ENCODE measurements at regions not wholly inside any gene's neighbourhood (a gene's known extent, or its start where the extent isn't known, plus 50 kb on each side); places are given as distances from the start of the nearest gene placed in this dataset.

- no peaks in the 10 kb centered on the region for H3K4me1 ChIP-seq
- H3K36me3 ChIP-seq (ENCODE audit: low read depth, missing control alignments), result no peaks in the 10 kb centered on the region
- H3K27ac ChIP-seq, result no peak overlapping the region
- TF ChIP-seq CTCF (IDR thresholded peaks at IDR 0.05) (no peak), POLR2A (IDR thresholded peaks at IDR 0.05) (no peak)
- intact Hi-C loops (cut with DNase I; ENCODE audit: low total_unique reads), result no loop called here
- no peaks in the 10 kb centered on the region for H3K27me3 ChIP-seq
- no peak overlapping the region for H3K4me3 ChIP-seq
- DNase-seq, result no peak
- H3K9me3 ChIP-seq, result no peaks in the 10 kb centered on the region
- 80 to 81% methylated on average over 5 of the region's 5 CpGs for WGBS, 2 donors
Measured at GRCh38 chr13:69556540-69557196, 551.0 kb upstream of the ATXN8OS start.

- TF ChIP-seq POLR2A (IDR thresholded peaks at IDR 0.05) (no peak), CTCF (IDR thresholded peaks at IDR 0.05) (no peak)
- 61 to 64% methylated on average over 2 of the region's 2 CpGs for WGBS, 2 donors
- H3K4me3 ChIP-seq, result no peak overlapping the region
- no peak for DNase-seq
- intact Hi-C loops (cut with DNase I; ENCODE audit: low total_unique reads), result no loop called here
- no peaks in the 10 kb centered on the region for H3K36me3 ChIP-seq (ENCODE audit: low read depth, missing control alignments)
- H3K27ac ChIP-seq, result no peak overlapping the region
- no peaks in the 10 kb centered on the region for H3K4me1 ChIP-seq
- H3K9me3 ChIP-seq, result no peaks in the 10 kb centered on the region
- no peaks in the 10 kb centered on the region for H3K27me3 ChIP-seq
Measured at GRCh38 chr13:69553976-69554375, 553.6 kb upstream of the ATXN8OS start.

GRCh38 chr13:69551193-69551592 is 556.4 kb upstream of the ATXN8OS start:
- no peak for DNase-seq
- TF ChIP-seq POLR2A (IDR thresholded peaks at IDR 0.05), result no peak
- no peak for TF ChIP-seq CTCF (IDR thresholded peaks at IDR 0.05)
- intact Hi-C loops (cut with DNase I; ENCODE audit: low total_unique reads), result no loop called here
- Histone ChIP-seq H3K36me3 (ENCODE audit: low read depth, missing control alignments) (no peaks in the 10 kb centered on the region), H3K4me1 (no peaks in the 10 kb centered on the region), H3K9me3 (no peaks in the 10 kb centered on the region), H3K27me3 (no peaks in the 10 kb centered on the region), H3K27ac (no peak overlapping the region), H3K4me3 (no peak overlapping the region)
- 67 to 97% methylated on average over 2 of the region's 2 CpGs for WGBS, 2 donors

- TF ChIP-seq POLR2A (IDR thresholded peaks at IDR 0.05) (no peak), CTCF (IDR thresholded peaks at IDR 0.05) (no peak)
- H3K27me3 ChIP-seq, result no peaks in the 10 kb centered on the region
- no peak overlapping the region for H3K4me3 ChIP-seq
- no peak for DNase-seq
- intact Hi-C loops (cut with DNase I; ENCODE audit: low total_unique reads), result no loop called here
- no peaks in the 10 kb centered on the region for H3K4me1 ChIP-seq
- no peak overlapping the region for H3K27ac ChIP-seq
- H3K9me3 ChIP-seq, result no peaks in the 10 kb centered on the region
- no peaks in the 10 kb centered on the region for H3K36me3 ChIP-seq (ENCODE audit: low read depth, missing control alignments)
- 89 to 91% methylated on average over 2 of the region's 2 CpGs for WGBS, 2 donors
Measured at GRCh38 chr13:69547780-69548179, 559.8 kb upstream of the ATXN8OS start.

GRCh38 chr13:69545551-69545950 is 562.1 kb upstream of the ATXN8OS start:
- H3K27ac ChIP-seq, result no peak overlapping the region
- H3K4me1 ChIP-seq, result no peaks in the 10 kb centered on the region
- WGBS, 2 donors, result 17 to 39% methylated on average over 1 of the region's 1 CpG
- H3K4me3 ChIP-seq, result no peak overlapping the region
- H3K27me3 ChIP-seq, result no peaks in the 10 kb centered on the region
- intact Hi-C loops (cut with DNase I; ENCODE audit: low total_unique reads), result no loop called here
- H3K9me3 ChIP-seq, result no peaks in the 10 kb centered on the region
- no peaks in the 10 kb centered on the region for H3K36me3 ChIP-seq (ENCODE audit: low read depth, missing control alignments)
- no peak for DNase-seq
- no peak for TF ChIP-seq POLR2A (IDR thresholded peaks at IDR 0.05)
- no peak for TF ChIP-seq CTCF (IDR thresholded peaks at IDR 0.05)
